ENCODE measurements at regions not wholly inside any gene's neighbourhood (a gene's known extent, or its start where the extent isn't known, plus 50 kb on each side); places are given as distances from the start of the nearest gene placed in this dataset.
"Not testable (repeated sequence)": the region's sequence is repeated elsewhere in the genome, so short reads cannot be mapped to it uniquely, and the experiment has no call there.

- H3K4me1 Mint-ChIP-seq = no peaks in the 10 kb centered on the region
- H3K4me3 Mint-ChIP-seq = no peak overlapping the region
Measured at GRCh38 chr12:58009405-58010195, 68.2 kb downstream of the ATP23 start.

GRCh38 chr12:58011676-58012075, 70.3 kb downstream of the ATP23 start:
- no peaks in the 10 kb centered on the region for H3K36me3 Mint-ChIP-seq (ENCODE audit: low read depth)
- H3K27ac Mint-ChIP-seq = no peak overlapping the region
- no peaks in the 10 kb centered on the region for H3K4me1 Mint-ChIP-seq
- no peak overlapping the region for H3K4me3 Mint-ChIP-seq
- peaks cover 15% of the 10 kb centered on the region for H3K27me3 Mint-ChIP-seq
- no peak for DNase-seq
- no peaks in the 10 kb centered on the region for H3K9me3 ChIP-seq (ENCODE audit: control insufficient read depth, low read length, poor library complexity, severe bottlenecking)
- no peak for ATAC-seq

More at GRCh38 chr12:58009405-58010195, 68.2 kb downstream of the ATP23 start:
- Mint-ChIP-seq H3K36me3 (ENCODE audit: low read depth) (peaks cover 2% of the 10 kb centered on the region), H3K27me3 (peaks cover 19% of the 10 kb centered on the region), H3K27ac (no peak overlapping the region)
- no peaks in the 10 kb centered on the region for H3K9me3 ChIP-seq (ENCODE audit: control insufficient read depth, low read length, poor library complexity, severe bottlenecking)
- ATAC-seq (no peak), DNase-seq (no peak)

DNA sequence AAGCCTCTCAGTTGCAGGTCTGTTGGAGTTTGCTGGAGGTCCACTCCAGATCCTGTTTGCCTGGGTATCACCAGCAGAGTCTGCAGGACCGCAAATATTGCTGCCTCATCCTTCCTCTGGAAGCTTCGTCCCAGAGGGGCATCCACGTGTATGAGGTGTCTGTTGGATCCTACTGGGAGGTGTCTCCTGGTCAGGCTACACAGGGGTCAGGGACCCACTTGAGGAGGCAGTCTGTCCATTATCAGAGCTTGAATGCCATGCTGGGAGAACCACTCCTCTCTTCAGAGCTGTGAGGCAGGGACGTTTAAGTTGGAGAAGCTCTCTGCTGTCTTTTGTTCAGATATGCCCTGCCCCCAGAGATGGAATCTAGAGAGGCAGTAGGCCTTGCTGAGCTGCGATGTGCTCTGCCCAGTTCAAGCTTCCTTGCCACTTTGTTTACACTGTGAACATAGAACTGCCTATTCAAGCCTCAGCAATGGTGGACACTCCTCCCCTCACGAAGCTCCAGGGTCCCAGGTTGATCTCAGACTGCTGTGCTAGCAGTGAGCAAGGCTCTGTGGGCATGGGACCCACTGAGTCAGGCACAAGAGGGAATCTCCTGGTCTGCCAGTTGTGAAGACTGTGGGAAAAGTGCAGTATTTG, 81.1 kb downstream of the ATP23 start:
- not testable (repeated sequence) for ATAC-seq; H3K4me1 Mint-ChIP-seq; H3K9me3 ChIP-seq (ENCODE audit: control insufficient read depth, low read length, poor library complexity, severe bottlenecking); H3K36me3 Mint-ChIP-seq (ENCODE audit: low read depth); H3K4me3 Mint-ChIP-seq; H3K27me3 Mint-ChIP-seq; H3K27ac Mint-ChIP-seq; DNase-seq

- Mint-ChIP-seq H3K27ac (no peak overlapping the region), H3K4me1 (no peaks in the 10 kb centered on the region), H3K4me3 (no peak overlapping the region), H3K36me3 (ENCODE audit: low read depth) (peaks cover 2% of the 10 kb centered on the region), H3K27me3 (no peaks in the 10 kb centered on the region)
- no peaks in the 10 kb centered on the region for H3K9me3 ChIP-seq (ENCODE audit: control insufficient read depth, low read length, poor library complexity, severe bottlenecking)
- ATAC-seq = no peak
- no peak for DNase-seq
Measured at GRCh38 chr12:58025431-58025830, 84.1 kb downstream of the ATP23 start.

DNA sequence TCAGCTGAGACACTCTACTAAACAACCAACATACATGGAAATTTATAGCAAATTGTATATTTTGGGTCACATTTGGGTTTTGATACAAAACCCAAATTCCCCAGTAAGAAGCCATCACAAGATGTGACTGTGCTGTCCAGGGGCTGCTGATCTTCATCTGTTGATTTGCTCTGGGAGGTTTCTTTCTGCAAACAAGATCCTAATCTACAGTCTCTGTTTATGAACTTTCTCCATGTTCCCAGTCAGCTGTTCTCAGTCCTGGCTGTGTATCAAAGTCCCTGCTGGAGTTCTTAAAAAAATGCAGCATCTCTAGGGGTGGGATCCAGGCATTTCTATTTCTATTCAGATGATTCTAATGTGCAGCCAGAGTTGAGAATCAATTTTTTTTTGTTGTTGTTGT, 85.1 kb downstream of the ATP23 start:
- peaks cover 2% of the 10 kb centered on the region for H3K9me3 ChIP-seq (ENCODE audit: control insufficient read depth, low read length, poor library complexity, severe bottlenecking)
- Mint-ChIP-seq H3K27ac (no peak overlapping the region), H3K4me3 (no peak overlapping the region), H3K4me1 (no peaks in the 10 kb centered on the region), H3K27me3 (no peaks in the 10 kb centered on the region), H3K36me3 (ENCODE audit: low read depth) (peaks cover 2% of the 10 kb centered on the region)
- DNase-seq = no peak
- ATAC-seq = no peak

GRCh38 chr12:58026897-58027891, 85.8 kb downstream of the ATP23 start:
- ATAC-seq (no peak), DNase-seq (no peak)
- H3K27me3 Mint-ChIP-seq = no peaks in the 10 kb centered on the region
- peaks cover 2% of the 10 kb centered on the region for H3K9me3 ChIP-seq (ENCODE audit: control insufficient read depth, low read length, poor library complexity, severe bottlenecking)
- H3K4me1 Mint-ChIP-seq = no peaks in the 10 kb centered on the region
- no peak overlapping the region for H3K4me3 Mint-ChIP-seq
- H3K36me3 Mint-ChIP-seq (ENCODE audit: low read depth) = no peaks in the 10 kb centered on the region
- no peak overlapping the region for H3K27ac Mint-ChIP-seq

DNA sequence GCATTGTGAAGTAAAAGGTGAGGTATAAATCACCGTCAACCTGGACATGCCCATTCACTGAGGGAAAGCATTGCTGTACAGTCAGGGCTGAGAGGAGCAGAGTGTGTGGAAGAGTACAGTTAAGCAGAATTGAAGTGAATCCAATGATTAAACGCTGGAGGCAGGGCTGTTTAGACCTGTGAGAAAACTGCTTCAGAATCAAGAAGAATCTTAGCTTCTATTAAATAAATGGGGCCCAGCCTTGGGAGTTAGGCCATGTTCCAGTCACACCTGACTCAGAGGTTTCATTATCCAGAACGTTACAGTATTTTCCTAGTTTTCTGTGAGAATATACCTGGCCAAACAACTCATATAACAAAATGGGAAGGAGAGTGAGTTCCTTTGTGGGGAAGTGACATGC, 86.9 kb downstream of the ATP23 start:
- Mint-ChIP-seq H3K27ac (no peak overlapping the region), H3K4me3 (no peak overlapping the region), H3K4me1 (no peaks in the 10 kb centered on the region), H3K36me3 (ENCODE audit: low read depth) (no peaks in the 10 kb centered on the region), H3K27me3 (no peaks in the 10 kb centered on the region)
- ATAC-seq (no peak), DNase-seq (no peak)
- H3K9me3 ChIP-seq (ENCODE audit: control insufficient read depth, low read length, poor library complexity, severe bottlenecking) = peaks cover 2% of the 10 kb centered on the region

GRCh38 chr12:58029260-58029659, 87.9 kb downstream of the ATP23 start:
- H3K9me3 ChIP-seq (ENCODE audit: control insufficient read depth, low read length, poor library complexity, severe bottlenecking) = peaks cover 2% of the 10 kb centered on the region
- H3K27ac Mint-ChIP-seq = no peak overlapping the region
- H3K36me3 Mint-ChIP-seq (ENCODE audit: low read depth) = no peaks in the 10 kb centered on the region
- H3K4me3 Mint-ChIP-seq = no peak overlapping the region
- no peaks in the 10 kb centered on the region for H3K27me3 Mint-ChIP-seq
- no peaks in the 10 kb centered on the region for H3K4me1 Mint-ChIP-seq
- DNase-seq (no peak), ATAC-seq (no peak)

DNA sequence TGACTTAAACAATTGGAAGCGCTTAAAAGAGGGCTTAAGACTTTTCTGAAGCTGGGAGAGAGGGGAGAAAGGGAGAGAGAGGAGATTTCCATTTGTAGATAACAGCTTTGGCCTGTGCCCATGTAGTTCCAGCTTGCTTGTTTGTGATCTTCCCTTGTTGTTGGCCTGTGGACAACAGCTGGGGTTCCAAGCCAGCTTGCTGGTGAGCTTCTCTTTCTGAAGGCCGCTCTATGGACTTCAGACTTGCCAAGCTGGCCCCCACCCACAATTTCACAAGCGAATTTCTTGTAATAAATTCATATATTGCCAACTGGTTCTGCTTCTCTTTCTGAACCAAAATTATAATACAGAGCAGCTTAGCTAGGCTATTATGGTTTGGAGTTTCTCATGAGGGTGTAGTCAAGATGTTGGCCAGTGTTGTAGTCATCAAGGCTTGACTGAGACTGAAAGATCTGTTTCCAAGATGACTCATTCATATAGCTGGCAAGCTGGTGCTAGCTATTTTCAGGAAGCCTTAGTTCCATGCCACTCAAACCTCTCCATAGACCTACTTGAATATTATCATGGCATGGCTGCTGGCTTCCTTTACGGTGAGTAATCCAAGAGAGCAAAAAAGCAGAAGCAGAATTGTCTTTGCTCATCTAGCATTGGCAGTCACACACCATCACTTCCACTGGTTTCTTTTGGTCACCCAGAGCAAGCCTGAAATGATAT, 89.4 kb downstream of the ATP23 start:
- DNase-seq (no peak), ATAC-seq (no peak)
- no peak overlapping the region for H3K27ac Mint-ChIP-seq
- H3K9me3 ChIP-seq (ENCODE audit: control insufficient read depth, low read length, poor library complexity, severe bottlenecking) = peaks cover 2% of the 10 kb centered on the region
- H3K4me3 Mint-ChIP-seq = no peak overlapping the region
- H3K4me1 Mint-ChIP-seq = no peaks in the 10 kb centered on the region
- H3K36me3 Mint-ChIP-seq (ENCODE audit: low read depth) = no peaks in the 10 kb centered on the region
- H3K27me3 Mint-ChIP-seq = no peaks in the 10 kb centered on the region

DNA sequence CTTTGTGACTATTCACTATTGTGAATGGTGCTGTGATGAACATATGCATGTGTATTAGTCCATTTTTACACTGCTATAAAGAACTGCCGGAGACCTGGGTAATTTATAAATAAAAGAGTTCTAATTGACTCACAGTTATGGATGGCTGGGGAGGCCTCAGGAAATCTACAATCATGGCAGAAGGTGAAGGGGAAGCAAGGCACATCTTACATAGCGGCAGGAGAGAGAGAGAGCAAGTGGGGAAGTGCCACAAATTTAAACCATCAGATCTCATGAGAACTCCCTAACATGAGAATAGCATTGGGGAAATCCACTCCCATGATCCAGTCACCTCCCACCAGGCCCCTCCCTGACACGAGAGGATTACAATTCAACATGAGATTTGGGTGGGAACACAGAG, 90.8 kb downstream of the ATP23 start:
- Mint-ChIP-seq H3K27me3 (no peaks in the 10 kb centered on the region), H3K36me3 (ENCODE audit: low read depth) (no peaks in the 10 kb centered on the region), H3K27ac (no peak overlapping the region), H3K4me3 (no peak overlapping the region), H3K4me1 (no peaks in the 10 kb centered on the region)
- ATAC-seq = no peak
- H3K9me3 ChIP-seq (ENCODE audit: control insufficient read depth, low read length, poor library complexity, severe bottlenecking) = peaks cover 2% of the 10 kb centered on the region
- no peak for DNase-seq

GRCh38 chr12:58033831-58034230, 92.5 kb downstream of the ATP23 start:
- H3K4me3 Mint-ChIP-seq = no peak overlapping the region
- peaks cover 2% of the 10 kb centered on the region for H3K9me3 ChIP-seq (ENCODE audit: control insufficient read depth, low read length, poor library complexity, severe bottlenecking)
- H3K27ac Mint-ChIP-seq = no peak overlapping the region
- no peaks in the 10 kb centered on the region for H3K4me1 Mint-ChIP-seq
- no peak for ATAC-seq
- no peaks in the 10 kb centered on the region for H3K27me3 Mint-ChIP-seq
- no peaks in the 10 kb centered on the region for H3K36me3 Mint-ChIP-seq (ENCODE audit: low read depth)
- DNase-seq = no peak

GRCh38 chr12:58034311-58034710, 92.9 kb downstream of the ATP23 start:
- DNase-seq (no peak), ATAC-seq (no peak)
- Mint-ChIP-seq H3K4me3 (no peak overlapping the region), H3K4me1 (no peaks in the 10 kb centered on the region), H3K36me3 (ENCODE audit: low read depth) (no peaks in the 10 kb centered on the region), H3K27ac (no peak overlapping the region), H3K27me3 (no peaks in the 10 kb centered on the region)
- peaks cover 2% of the 10 kb centered on the region for H3K9me3 ChIP-seq (ENCODE audit: control insufficient read depth, low read length, poor library complexity, severe bottlenecking)

DNA sequence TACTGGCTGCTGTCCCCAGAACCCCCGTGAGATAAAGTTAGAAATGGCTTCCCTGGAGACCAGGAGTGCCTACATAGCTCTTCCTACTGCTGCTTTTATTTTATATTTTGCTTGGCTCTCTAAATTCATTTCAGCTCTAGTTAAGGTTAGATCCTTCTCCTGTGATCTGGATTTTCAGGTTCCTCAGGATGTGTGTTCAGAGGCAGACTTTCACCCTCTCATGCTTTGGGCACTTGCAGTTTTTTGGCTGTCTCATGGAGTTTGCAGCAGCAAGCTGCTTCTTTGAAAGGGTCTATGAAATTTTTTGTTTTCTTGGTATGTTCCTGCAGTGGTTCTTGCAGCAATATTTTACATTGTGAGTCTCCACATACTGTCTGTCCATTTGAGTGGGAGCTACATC, 93.3 kb downstream of the ATP23 start:
- no peaks in the 10 kb centered on the region for H3K27me3 Mint-ChIP-seq
- no peak overlapping the region for H3K4me3 Mint-ChIP-seq
- ATAC-seq (no peak), DNase-seq (no peak)
- H3K27ac Mint-ChIP-seq = no peak overlapping the region
- H3K4me1 Mint-ChIP-seq = no peaks in the 10 kb centered on the region
- no peaks in the 10 kb centered on the region for H3K36me3 Mint-ChIP-seq (ENCODE audit: low read depth)
- H3K9me3 ChIP-seq (ENCODE audit: control insufficient read depth, low read length, poor library complexity, severe bottlenecking) = peaks cover 2% of the 10 kb centered on the region
